ENCODE measurements at regions not wholly inside any gene's neighbourhood (a gene's known extent, or its start where the extent isn't known, plus 50 kb on each side); places are given as distances from the start of the nearest gene placed in this dataset.

DNA sequence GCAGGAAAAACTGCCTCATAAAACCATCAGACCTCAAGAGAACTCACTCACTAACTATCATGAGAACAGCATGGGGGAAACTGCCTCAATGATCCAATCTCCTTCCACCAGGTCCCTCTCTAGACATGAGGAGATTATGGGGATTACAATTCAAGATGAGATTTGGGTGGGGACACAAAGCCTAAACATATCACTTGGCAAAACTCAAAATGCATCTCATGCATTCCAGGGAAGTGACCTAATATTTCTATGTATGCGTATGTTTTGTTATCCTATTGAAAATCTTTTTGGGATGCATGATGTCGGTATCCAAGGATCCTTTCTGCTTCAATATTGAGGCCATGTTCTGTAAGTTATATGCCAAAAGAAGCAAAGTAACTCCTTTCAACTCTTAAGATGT, 174.0 kb downstream of the PLK2 start:
- BruUV-seq (replicated peaks): no TSS peak
- intact Hi-C loops (cut with micrococcal nuclease; ENCODE audit: unreplicated experiment) (no loop called here), in situ Hi-C loops (cut with HindIII; ENCODE audit: low pct_unique_long_range_greater_than_20kb, low sequenced_read_pairs) (no loop called here)
- Histone ChIP-seq H3K4me1 (ENCODE audit: control insufficient read depth, insufficient read depth, low read length) (no peaks in the 10 kb centered on the region), H3K36me3 (ENCODE audit: control insufficient read depth, insufficient read depth, low read length) (no peaks in the 10 kb centered on the region), H3K27ac (ENCODE audit: low read length) (no peak overlapping the region), H3K4me3 (ENCODE audit: low read depth in 2 of 2, low read length in 2 of 2) (no peak overlapping the region), H3K27me3 (ENCODE audit: control insufficient read depth, insufficient read depth, low read length) (no peaks in the 10 kb centered on the region), H3K9me3 (ENCODE audit: control insufficient read depth, insufficient read depth, low read depth, low read length) (no peaks in the 10 kb centered on the region)
- ATAC-seq (no peak), DNase-seq (ENCODE audit: low read depth, low spot score) (no peak)
- TF ChIP-seq REST (IDR thresholded peaks at IDR 0.05; ENCODE audit: insufficient read depth in 1 of 2, low read depth in 2 of 2, low read length in 1 of 2) (no peak), TCF7L2 (IDR thresholded peaks at IDR 0.05; ENCODE audit: low read depth, low read length) (no peak), CTCF (IDR thresholded peaks at IDR 0.05) (no peak), POLR2AphosphoS5 (IDR thresholded peaks at IDR 0.05; ENCODE audit: low read depth, low read length) (no peak), SIN3A (IDR thresholded peaks at IDR 0.05; ENCODE audit: borderline replicate concordance, insufficient read depth, low read depth, low read length) (no peak)
- ChIA-PET POLR2A (no interaction called here), CTCF (no interaction called here)

DNA sequence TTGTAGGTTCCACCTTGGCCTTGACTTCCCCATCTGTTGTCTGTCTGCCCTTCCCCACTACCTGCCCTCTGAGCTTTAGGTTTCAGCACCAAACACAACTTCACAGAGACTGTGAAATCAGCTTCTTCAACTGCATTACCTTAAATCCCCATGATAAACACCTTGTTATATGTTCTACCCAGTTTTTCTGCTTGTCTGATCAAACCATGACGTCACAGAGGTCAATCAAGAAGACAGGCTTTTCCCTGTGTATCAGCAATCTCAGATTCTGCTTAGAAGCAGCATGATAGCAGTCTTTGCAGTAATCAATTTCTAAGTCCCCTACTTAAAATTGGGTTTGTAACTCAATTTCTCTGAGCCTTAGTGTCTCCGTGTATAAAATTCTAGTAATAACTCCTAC, 175.0 kb downstream of the PLK2 start:
- Histone ChIP-seq H3K36me3 (ENCODE audit: control insufficient read depth, insufficient read depth, low read length) (no peaks in the 10 kb centered on the region), H3K4me3 (ENCODE audit: low read depth in 2 of 2, low read length in 2 of 2) (no peak overlapping the region), H3K4me1 (ENCODE audit: control insufficient read depth, insufficient read depth, low read length) (no peaks in the 10 kb centered on the region), H3K9me3 (ENCODE audit: control insufficient read depth, insufficient read depth, low read depth, low read length) (no peaks in the 10 kb centered on the region), H3K27ac (ENCODE audit: low read length) (no peak overlapping the region; the same call in 1 of the 2 replicates), H3K27me3 (ENCODE audit: control insufficient read depth, insufficient read depth, low read length) (no peaks in the 10 kb centered on the region)
- intact Hi-C loops (cut with micrococcal nuclease; ENCODE audit: unreplicated experiment) (no loop called here), in situ Hi-C loops (cut with HindIII; ENCODE audit: low pct_unique_long_range_greater_than_20kb, low sequenced_read_pairs) (no loop called here)
- no TSS peak for BruUV-seq (replicated peaks)
- CTCF ChIA-PET: no interaction called here
- TF ChIP-seq SIN3A (IDR thresholded peaks at IDR 0.05; ENCODE audit: borderline replicate concordance, insufficient read depth, low read depth, low read length) (no peak), REST (IDR thresholded peaks at IDR 0.05; ENCODE audit: insufficient read depth in 1 of 2, low read depth in 2 of 2, low read length in 1 of 2) (no peak), CTCF (IDR thresholded peaks at IDR 0.05) (no peak), POLR2AphosphoS5 (IDR thresholded peaks at IDR 0.05; ENCODE audit: low read depth, low read length) (no peak), TCF7L2 (IDR thresholded peaks at IDR 0.05; ENCODE audit: low read depth, low read length) (no peak)
- POLR2A ChIA-PET: no interaction called here
- ATAC-seq (no peak), DNase-seq (ENCODE audit: low read depth, low spot score) (no peak)

All from Panc1 (cell line).